Transverse colon (tissue), 4 donors: ENCODE measurements at regions not wholly inside any gene's neighbourhood (a gene's known extent, or its start where the extent isn't known, plus 50 kb on each side); places are given as distances from the start of the nearest gene placed in this dataset.

Experiments used
- DNase-seq: peaks from one replicate; pipeline ENCODE4 v3.0.0-alpha.2; 2019
- H3K27ac ChIP-seq, 4 donors: fragments of 200-600 bp; sonication (generic); 2 replicates each; pipeline ENCODE4 v1.5.1; 2016 to 2018; ENCODE audit warnings: inconsistent platforms in 4 of 4
- H3K27me3 ChIP-seq: fragments of 200-600 bp; sonication (generic); 2 replicates; pipeline ENCODE4 v1.5.1; 2017; ENCODE audit warnings: inconsistent platforms
- H3K36me3 ChIP-seq, 4 donors: fragments of 200-600 bp; sonication (generic); 2 replicates each; pipeline ENCODE4 v1.5.1; 2017 to 2019; ENCODE audit warnings: inconsistent platforms in 4 of 4
- H3K4me1 ChIP-seq, 4 donors: fragments of 200-600 bp; sonication (generic); 2 replicates each; pipeline ENCODE4 v1.5.1; 2017 to 2020; ENCODE audit warnings: inconsistent platforms in 4 of 4
- H3K4me3 ChIP-seq, 4 donors: fragments of 200-600 bp; sonication (generic); 1 replicate in 1 of 4; 2 replicates in 3 of 4; pipeline versions ENCODE4 v1.5.1 to v1.6.1; 2017 to 2019; ENCODE audit warnings: inconsistent platforms in 4 of 4
- H3K9me3 ChIP-seq, 2 donors: fragments of 200-600 bp; sonication (generic); 2 replicates each; pipeline ENCODE4 v1.5.1; 2017 to 2019; ENCODE audit warnings: inconsistent platforms in 2 of 2
- EP300 ChIP-seq: sonication (generic); formaldehyde crosslinking; IDR thresholded peaks from one replicate; pipeline ENCODE4 v1.6.1; 2017; ENCODE audit warnings: antibody characterized with exemption, low read depth
- POLR2A ChIP-seq: fragments of 450-650 bp; IDR thresholded peaks from one replicate; pipeline ENCODE4 v1.6.1; 2016; ENCODE audit warnings: antibody characterized with exemption, mild to moderate bottlenecking, moderate library complexity
- POLR2AphosphoS5 ChIP-seq, 3 donors: sonication (generic); formaldehyde crosslinking; IDR thresholded peaks; one replicate each; pipeline ENCODE4 v1.6.1; 2016; ENCODE audit warnings: antibody characterized with exemption in 3 of 3
- WGBS, 2 donors: methylation state at CpG; one replicate each; pipeline ENCODE4 v1.1.5; 2018; ENCODE audit warnings: low coverage in 1 of 2; 5-methylcytosine and 5-hydroxymethylcytosine counted together
- in situ Hi-C, 4 donors: fragments of 200-750 bp; cut with MboI; loops; one replicate each; pipeline versions ENCODE4 v1.15.0 to v1.15.1; 2017; ENCODE audit warnings: low sequenced_read_pairs in 3 of 4, low pct_ligation_motif_present in 1 of 4, low pct_unique_long_range_greater_than_20kb in 1 of 4
- intact Hi-C: fragments of 100-400 bp; cut with DNase I; formaldehyde crosslinking; loops from one replicate; pipeline ENCODE4 v1.15.1; 2023; ENCODE audit warnings: low total_unique reads
- TF ChIP-seq, protein P1 (sequence below), 5 experiments: fragments of 200-600 bp in 3 of 5; fragments of 450-650 bp in 2 of 5; sonication (generic) in 3 of 5; IDR thresholded peaks; 1 replicate in 2 of 5; 2 replicates in 3 of 5; pipeline ENCODE4 v1.5.1; 2016 to 2017; ENCODE audit warnings: antibody characterized with exemption in 5 of 5, inconsistent platforms in 3 of 5, mild to moderate bottlenecking in 2 of 5, moderate library complexity in 1 of 5

DNA sequence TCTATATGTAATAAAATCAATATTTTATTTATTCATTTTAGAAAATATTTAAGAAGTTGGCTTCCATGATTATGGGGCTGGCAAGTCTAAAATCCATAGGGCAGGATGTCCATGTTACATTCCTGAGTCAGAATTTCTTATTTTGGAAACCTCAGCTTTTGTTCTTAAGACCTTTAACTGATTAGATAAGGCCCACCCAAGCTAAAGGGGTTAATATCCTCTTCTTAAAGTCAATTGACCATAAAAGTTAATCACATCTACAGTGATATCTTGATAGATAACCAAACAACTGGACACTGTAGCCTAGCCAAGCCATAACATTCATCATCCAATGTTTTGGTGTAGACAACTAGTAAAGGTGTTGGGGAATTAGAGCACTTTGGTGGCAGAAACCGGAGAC, 1035.4 kb upstream of the ZEB2 start:
- no peak for TF ChIP-seq POLR2AphosphoS5 (IDR thresholded peaks at IDR 0.05)
- TF ChIP-seq, protein P1, sequence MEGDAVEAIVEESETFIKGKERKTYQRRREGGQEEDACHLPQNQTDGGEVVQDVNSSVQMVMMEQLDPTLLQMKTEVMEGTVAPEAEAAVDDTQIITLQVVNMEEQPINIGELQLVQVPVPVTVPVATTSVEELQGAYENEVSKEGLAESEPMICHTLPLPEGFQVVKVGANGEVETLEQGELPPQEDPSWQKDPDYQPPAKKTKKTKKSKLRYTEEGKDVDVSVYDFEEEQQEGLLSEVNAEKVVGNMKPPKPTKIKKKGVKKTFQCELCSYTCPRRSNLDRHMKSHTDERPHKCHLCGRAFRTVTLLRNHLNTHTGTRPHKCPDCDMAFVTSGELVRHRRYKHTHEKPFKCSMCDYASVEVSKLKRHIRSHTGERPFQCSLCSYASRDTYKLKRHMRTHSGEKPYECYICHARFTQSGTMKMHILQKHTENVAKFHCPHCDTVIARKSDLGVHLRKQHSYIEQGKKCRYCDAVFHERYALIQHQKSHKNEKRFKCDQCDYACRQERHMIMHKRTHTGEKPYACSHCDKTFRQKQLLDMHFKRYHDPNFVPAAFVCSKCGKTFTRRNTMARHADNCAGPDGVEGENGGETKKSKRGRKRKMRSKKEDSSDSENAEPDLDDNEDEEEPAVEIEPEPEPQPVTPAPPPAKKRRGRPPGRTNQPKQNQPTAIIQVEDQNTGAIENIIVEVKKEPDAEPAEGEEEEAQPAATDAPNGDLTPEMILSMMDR (IDR thresholded peaks at IDR 0.05), result no peak
- no peak for TF ChIP-seq EP300
- no peak for TF ChIP-seq POLR2A
- DNase-seq, result no peak
- Histone ChIP-seq H3K27ac (no peak overlapping the region), H3K4me1 (no peaks in the 10 kb centered on the region), H3K4me3 (no peak overlapping the region), H3K9me3 (no peaks in the 10 kb centered on the region), H3K36me3 (no peaks in the 10 kb centered on the region), H3K27me3 (no peaks in the 10 kb centered on the region)
- intact Hi-C loops (no loop called here), in situ Hi-C loops (no loop called here)
- WGBS, 2 donors, result 85 to 86% methylated on average over 1 of the region's 1 CpG

DNA sequence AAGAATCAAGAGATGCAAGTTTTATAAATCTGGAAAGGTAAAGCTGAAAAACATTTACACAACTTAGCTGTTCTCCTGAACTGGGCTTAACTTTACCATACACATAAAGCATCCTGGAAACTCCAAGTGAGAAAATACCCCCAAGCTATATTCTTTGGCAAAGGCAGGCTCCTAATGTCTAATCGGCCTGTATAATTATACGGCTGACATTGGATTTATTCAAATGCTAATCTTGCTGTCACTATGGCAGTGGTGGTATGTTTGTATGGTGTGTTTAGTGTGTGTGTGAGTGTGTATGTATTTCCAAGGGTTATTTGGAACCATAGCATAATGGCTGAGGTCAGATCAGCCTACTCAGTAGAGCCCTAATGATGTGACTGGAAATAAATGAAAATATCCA, 1031.8 kb upstream of the ZEB2 start:
- DNase-seq, result no peak
- no peaks in the 10 kb centered on the region for H3K4me1 ChIP-seq
- H3K36me3 ChIP-seq, result no peaks in the 10 kb centered on the region
- no peak overlapping the region for H3K27ac ChIP-seq
- intact Hi-C loops, result no loop called here
- TF ChIP-seq EP300, result no peak
- TF ChIP-seq, protein P1 (IDR thresholded peaks at IDR 0.05), result no peak
- H3K27me3 ChIP-seq, result no peaks in the 10 kb centered on the region
- 87 to 100% methylated on average over 2 of the region's 2 CpGs for WGBS, 2 donors
- H3K4me3 ChIP-seq, result no peak overlapping the region
- in situ Hi-C loops, result no loop called here
- H3K9me3 ChIP-seq, result no peaks in the 10 kb centered on the region

DNA sequence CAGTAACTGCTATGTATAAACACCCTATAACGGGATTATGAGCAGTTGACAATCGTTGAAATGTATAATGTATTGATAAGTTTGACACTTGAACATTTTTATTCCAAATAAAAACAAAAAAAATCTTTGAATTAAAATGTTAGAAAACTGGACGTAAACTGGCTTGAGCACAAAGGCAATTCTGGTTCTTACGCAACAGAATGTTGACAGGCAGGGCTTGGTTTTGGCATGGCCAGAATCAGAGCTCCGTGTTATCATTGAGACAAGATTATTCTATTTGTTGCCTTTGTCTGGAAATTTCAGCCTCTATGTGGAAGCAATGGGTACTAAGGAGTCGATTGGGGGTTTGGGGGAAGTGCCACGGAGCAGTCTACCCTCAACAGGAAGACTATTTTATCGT, 1028.6 kb upstream of the ZEB2 start:
- Histone ChIP-seq H3K36me3 (no peaks in the 10 kb centered on the region), H3K4me1 (no peaks in the 10 kb centered on the region), H3K4me3 (no peak overlapping the region), H3K27me3 (no peaks in the 10 kb centered on the region), H3K9me3 (no peaks in the 10 kb centered on the region), H3K27ac (no peak overlapping the region)
- 84 to 92% methylated on average over 8 of the region's 8 CpGs for WGBS, 2 donors
- intact Hi-C loops, result no loop called here
- no peak for DNase-seq
- TF ChIP-seq EP300 (no peak), POLR2AphosphoS5 (IDR thresholded peaks at IDR 0.05) (no peak), POLR2A (no peak)
- TF ChIP-seq, protein P1 (IDR thresholded peaks at IDR 0.05), result no peak
- in situ Hi-C loops, result no loop called here

DNA sequence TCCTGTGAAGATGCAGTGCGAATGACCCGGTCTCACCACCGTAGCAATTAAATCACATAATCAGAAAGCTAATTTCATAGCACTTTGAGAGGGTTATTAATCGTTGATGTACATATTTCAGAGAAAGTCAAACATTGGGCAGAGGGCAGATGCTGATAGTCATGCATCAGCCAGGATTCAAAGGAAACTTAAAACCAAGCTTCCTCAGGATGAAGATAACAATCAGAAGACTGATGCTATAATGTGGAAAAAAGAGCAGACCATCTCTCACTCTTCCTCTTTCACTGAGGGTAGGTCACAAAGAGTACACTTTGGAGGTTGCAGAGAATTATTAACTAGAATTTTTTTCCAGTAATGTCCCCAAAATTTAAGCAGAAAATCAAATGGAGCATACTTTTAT, 1027.7 kb upstream of the ZEB2 start:
- WGBS, 2 donors, result 66 to 72% methylated on average over 4 of the region's 4 CpGs
- H3K27me3 ChIP-seq, result no peaks in the 10 kb centered on the region
- no peak for DNase-seq
- H3K27ac ChIP-seq, result no peak overlapping the region
- no peaks in the 10 kb centered on the region for H3K36me3 ChIP-seq
- intact Hi-C loops, result no loop called here
- TF ChIP-seq POLR2A, result no peak
- no peak for TF ChIP-seq EP300
- no peak for TF ChIP-seq POLR2AphosphoS5 (IDR thresholded peaks at IDR 0.05)
- TF ChIP-seq, protein P1 (IDR thresholded peaks at IDR 0.05), result no peak
- in situ Hi-C loops, result no loop called here
- H3K4me1 ChIP-seq, result no peaks in the 10 kb centered on the region
- H3K4me3 ChIP-seq, result no peak overlapping the region
- no peaks in the 10 kb centered on the region for H3K9me3 ChIP-seq
